Cardiac fibroblast (primary cell): ENCODE measurements at regions not wholly inside any gene's neighbourhood (a gene's known extent, or its start where the extent isn't known, plus 50 kb on each side); places are given as distances from the start of the nearest gene placed in this dataset.

Source experiments
- DNase-seq, 2 donors: peaks; one replicate each; pipeline versions ENCODE4 v3.0.0 to v3.0.0-alpha.2; 2010; ENCODE audit warnings: low read depth in 2 of 2
- H3K4me3 ChIP-seq, 2 donors: replicated peaks in 1 of 2; 1 replicate in 1 of 2; 2 replicates in 1 of 2; pipeline ENCODE4 v1.5.1; 2011; ENCODE audit warnings: low read depth in 2 of 2, low read length in 2 of 2, mild to moderate bottlenecking in 2 of 2, moderate library complexity in 1 of 2
- TF ChIP-seq, protein P1 (sequence below): IDR thresholded peaks from one replicate; pipeline ENCODE4 v1.5.1; 2011; ENCODE audit warnings: low read depth, mild to moderate bottlenecking, low read length, inconsistent platforms

DNA sequence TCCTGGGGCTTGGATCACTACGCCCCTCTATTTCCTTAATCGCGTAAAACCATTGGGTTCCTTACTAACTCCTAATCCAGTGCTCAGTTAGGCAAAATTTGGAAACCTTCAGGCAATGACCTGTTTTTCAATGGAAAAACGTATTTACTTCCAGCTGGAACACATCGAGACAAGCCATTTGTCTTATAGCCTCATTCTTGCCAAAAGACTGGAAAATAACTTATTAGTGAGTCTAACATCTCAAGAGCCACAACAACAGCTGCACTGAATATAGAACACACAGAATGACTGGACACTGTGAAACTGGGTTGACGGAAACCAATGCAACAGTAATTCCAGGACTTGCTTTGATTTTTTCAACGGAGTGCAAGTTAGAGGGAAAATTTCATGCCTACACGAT lies 125.2 kb upstream of the MAP3K7 start:
- H3K4me3 ChIP-seq = no peak overlapping the region
- TF ChIP-seq, protein P1, sequence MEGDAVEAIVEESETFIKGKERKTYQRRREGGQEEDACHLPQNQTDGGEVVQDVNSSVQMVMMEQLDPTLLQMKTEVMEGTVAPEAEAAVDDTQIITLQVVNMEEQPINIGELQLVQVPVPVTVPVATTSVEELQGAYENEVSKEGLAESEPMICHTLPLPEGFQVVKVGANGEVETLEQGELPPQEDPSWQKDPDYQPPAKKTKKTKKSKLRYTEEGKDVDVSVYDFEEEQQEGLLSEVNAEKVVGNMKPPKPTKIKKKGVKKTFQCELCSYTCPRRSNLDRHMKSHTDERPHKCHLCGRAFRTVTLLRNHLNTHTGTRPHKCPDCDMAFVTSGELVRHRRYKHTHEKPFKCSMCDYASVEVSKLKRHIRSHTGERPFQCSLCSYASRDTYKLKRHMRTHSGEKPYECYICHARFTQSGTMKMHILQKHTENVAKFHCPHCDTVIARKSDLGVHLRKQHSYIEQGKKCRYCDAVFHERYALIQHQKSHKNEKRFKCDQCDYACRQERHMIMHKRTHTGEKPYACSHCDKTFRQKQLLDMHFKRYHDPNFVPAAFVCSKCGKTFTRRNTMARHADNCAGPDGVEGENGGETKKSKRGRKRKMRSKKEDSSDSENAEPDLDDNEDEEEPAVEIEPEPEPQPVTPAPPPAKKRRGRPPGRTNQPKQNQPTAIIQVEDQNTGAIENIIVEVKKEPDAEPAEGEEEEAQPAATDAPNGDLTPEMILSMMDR = no peak
- no peak for DNase-seq

DNA sequence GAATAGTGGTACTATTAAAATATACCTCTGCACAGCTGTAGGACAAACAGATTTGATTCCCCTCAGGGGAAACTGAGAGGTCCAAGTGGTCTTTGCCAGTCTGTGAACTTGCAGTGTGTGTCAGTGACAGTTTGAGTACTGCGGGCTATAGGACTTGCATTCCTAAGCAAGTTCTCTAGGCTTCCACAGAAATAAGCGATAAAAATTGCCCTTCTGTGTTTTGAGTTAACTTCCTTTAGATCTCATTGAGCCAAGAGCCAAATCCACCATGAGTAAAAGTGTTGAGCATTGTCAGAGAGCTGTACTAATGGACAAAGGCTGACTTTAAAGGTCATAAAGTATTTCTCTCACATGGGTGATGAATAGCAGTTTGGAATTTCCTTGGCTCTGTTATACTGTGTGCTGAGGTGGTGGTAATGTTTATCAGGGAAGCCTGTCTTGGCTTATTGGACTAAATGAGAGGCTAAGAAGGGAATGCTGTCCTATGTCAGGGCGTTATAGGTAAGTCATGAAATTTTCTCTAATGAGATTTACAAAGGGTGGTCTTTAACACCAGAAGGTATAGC lies 122.6 kb upstream of the MAP3K7 start:
- no peak for DNase-seq
- no peak overlapping the region for H3K4me3 ChIP-seq
- TF ChIP-seq, protein P1 = no peak

DNA sequence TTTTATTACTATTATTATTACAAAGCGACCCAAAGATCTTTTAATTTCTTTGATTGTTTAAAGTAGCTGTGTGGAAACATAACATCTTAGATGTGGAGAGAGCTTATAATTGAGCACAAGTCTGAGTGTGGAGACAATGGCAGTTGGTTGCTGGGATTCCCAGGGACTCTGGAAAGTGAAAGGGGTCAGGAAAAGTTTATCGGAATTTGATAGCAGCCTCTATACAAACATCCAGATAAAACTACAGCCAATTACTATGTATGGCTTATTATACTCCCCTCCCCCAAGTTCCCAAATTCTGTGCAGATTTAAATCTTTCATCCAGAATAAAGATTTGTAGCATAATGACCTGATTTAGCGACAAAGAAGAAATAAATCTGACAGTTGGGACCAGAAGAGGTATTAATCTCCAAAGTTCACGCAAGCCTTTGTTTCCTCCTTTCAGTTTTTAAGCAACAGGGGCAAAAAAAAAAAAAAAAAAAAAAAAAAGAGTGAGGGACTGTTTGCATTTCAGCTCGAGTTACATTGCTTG lies 121.4 kb upstream of the MAP3K7 start:
- TF ChIP-seq, protein P1 = no peak
- DNase-seq = no peak
- no peak overlapping the region for H3K4me3 ChIP-seq

DNA sequence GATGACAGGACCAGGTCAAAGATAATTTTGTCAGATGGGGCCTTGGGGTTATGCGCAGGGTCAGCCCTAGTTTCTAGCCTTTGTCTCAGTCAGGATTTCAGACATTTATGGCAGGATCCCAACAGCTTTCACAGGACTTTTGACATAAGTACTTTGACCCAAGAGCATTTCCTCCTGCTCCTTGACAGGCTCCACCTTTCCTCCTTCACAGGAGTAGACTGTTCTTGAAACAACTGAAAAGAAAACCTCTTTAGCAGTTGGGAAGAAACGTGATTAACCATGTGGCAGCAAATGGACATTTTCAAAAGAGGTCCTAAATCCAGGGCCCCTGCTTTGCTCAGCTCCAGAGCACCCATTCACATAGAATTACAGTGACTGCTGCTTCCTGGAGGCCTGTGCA lies 120.4 kb upstream of the MAP3K7 start:
- no peak overlapping the region for H3K4me3 ChIP-seq
- no peak for DNase-seq
- TF ChIP-seq, protein P1 = no peak

DNA sequence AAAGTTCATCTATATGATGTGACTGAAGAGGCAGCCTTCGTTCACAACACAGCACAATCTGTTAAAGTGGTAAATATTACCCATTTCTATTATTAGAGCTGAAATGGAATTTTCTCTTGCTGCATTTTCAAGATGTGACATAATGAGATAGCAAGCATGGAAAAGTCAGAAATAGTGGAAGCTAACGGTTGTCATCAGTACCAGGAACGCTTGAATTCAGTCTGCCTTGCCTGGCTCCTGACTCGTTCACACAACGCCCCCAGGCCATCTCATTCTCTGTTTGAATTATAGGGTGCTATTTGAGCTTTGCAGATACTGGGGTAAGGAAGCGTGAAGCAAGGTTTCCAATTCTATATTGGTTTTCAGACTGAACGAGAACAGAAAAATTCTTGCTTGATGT lies 116.5 kb upstream of the MAP3K7 start:
- H3K4me3 ChIP-seq = no peak overlapping the region
- no peak for DNase-seq
- TF ChIP-seq, protein P1 = no peak

DNA sequence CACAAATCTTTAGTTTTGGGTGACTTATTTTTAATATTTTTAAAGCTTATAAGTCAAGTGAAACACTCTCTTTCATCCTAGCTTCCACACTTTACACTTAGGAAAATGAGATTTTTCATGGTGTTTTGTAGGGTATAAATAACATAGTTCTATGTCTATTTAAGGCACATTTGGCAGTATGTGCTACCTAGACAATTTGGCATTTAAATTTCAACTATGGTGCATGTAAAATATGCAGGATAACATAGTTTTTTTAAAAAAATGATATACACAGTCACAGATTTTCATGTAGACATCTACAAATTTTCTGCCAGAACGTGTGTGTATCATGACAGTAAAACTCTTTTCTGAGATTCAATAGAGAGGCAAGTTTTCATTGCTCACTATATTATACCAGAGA lies 115.1 kb upstream of the MAP3K7 start:
- H3K4me3 ChIP-seq = no peak overlapping the region
- DNase-seq = no peak
- TF ChIP-seq, protein P1 = no peak
